K562 (cell line): ENCODE measurements at regions not wholly inside any gene's neighbourhood (a gene's known extent, or its start where the extent isn't known, plus 50 kb on each side); places are given as distances from the start of the nearest gene placed in this dataset.

Experiments
- ARHGAP35 ChIP-seq: fragments of 450-650 bp; IDR thresholded peaks from 2 replicates; pipeline ENCODE4 v1.6.1; 2018; ENCODE audit not compliant: partially characterized antibody
- FOXA1 ChIP-seq: fragments of 450-650 bp; IDR thresholded peaks from 2 replicates; pipeline ENCODE4 v1.6.1; 2016; ENCODE audit warnings: mild to moderate bottlenecking, borderline replicate concordance
- GATAD2A ChIP-seq: fragments of 450-650 bp; IDR thresholded peaks from 2 replicates; pipeline ENCODE4 v1.6.1; 2017
- JUN ChIP-seq, 2 experiments: sonication (generic) in 1 of 2; formaldehyde crosslinking in 1 of 2; IDR thresholded peaks; 2 replicates each; pipeline versions ENCODE4 v1.6.1 to v1.8.0; 2012 to 2022; ENCODE audit warnings: borderline replicate concordance in 2 of 2, mild to moderate bottlenecking in 2 of 2, improper control_type of control experiment in 1 of 2, low read depth in 1 of 2, low read length in 1 of 2, missing genetic modification reagents in 1 of 2
- MXI1 ChIP-seq: IDR thresholded peaks from 2 replicates; pipeline ENCODE4 v1.6.1; 2011; ENCODE audit warnings: low read depth, mild to moderate bottlenecking, improper control_type of control experiment, low read length
- NFIC ChIP-seq: fragments of 450-650 bp; IDR thresholded peaks from 2 replicates; pipeline ENCODE4 v1.6.1; 2017; ENCODE audit warnings: mild to moderate bottlenecking, inconsistent platforms
- POLR2G ChIP-seq: fragments of 200-400 bp; formaldehyde crosslinking; IDR thresholded peaks from 2 replicates; pipeline ENCODE4 v1.6.1; 2017; ENCODE audit warnings: low read depth, mild to moderate bottlenecking, antibody characterized with exemption, low read length, moderate library complexity
- SMAD2 ChIP-seq: fragments of 150-350 bp; IDR thresholded peaks from 2 replicates; pipeline ENCODE4 v1.6.1; 2014; ENCODE audit warnings: low read depth, mild to moderate bottlenecking, low read length
- TBL1XR1 ChIP-seq, 2 experiments: IDR thresholded peaks; 2 replicates each; pipeline ENCODE4 v1.6.1; 2012; ENCODE audit warnings: improper control_type of control experiment in 2 of 2, low read length in 2 of 2, mild to moderate bottlenecking in 1 of 2
- ZNF431 ChIP-seq: sonication (generic); formaldehyde crosslinking; IDR thresholded peaks from 2 replicates; pipeline ENCODE4 v1.8.0; 2022; ENCODE audit warnings: mild to moderate bottlenecking, missing genetic modification reagents
- ZNF668 ChIP-seq: fragments of 250-450 bp; sonication (Bioruptor Pico); IDR thresholded peaks from 2 replicates; pipeline ENCODE4 v1.8.0; 2022; ENCODE audit warnings: mild to moderate bottlenecking, inconsistent platforms
- TF ChIP-seq, protein P1 (sequence below), 3 experiments: IDR thresholded peaks in 2 of 3; conservative IDR thresholded peaks in 1 of 3; 2 replicates each; pipeline ENCODE4 v1.5.1; 2011 to 2012; ENCODE audit warnings: low read length in 3 of 3, mild to moderate bottlenecking in 3 of 3, control low read depth in 2 of 3, improper control_type of control experiment in 1 of 3, inconsistent platforms in 1 of 3, low read depth in 1 of 3, mixed read lengths in 1 of 3, moderate library complexity in 1 of 3; ENCODE audit not compliant: insufficient read depth in 2 of 3
- TF ChIP-seq, protein P2 (sequence below): fragments of 450-650 bp; IDR thresholded peaks from 2 replicates; pipeline ENCODE4 v1.6.1; 2016; ENCODE audit warnings: low read depth, mild to moderate bottlenecking, moderate library complexity

DNA sequence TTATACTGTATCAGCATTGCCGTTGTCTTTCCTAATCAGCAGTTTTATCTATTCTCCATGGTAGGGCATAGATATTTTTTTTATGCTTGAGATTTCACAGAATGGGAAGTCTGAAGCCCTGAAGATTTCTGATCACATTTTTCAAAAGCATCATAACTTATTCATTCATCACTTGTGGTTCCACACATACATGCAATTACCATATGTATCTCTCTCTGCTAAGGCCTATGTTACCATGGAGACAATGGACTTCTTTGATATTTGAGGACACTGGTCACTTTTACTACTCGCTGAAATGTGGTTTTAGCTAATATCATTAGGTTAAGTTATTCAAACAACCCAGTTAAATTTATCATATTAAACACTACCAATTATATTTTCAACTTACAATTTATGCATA is 1827.0 kb downstream of the MRPL39 start:
- TF ChIP-seq NFIC (no peak), ZNF668 (CRISPR knock-in tag) (no peak), ZNF431 (CRISPR knock-in tag) (no peak), FOXA1 (no peak), SMAD2 (no peak), POLR2G (no peak), MXI1 (no peak), TBL1XR1 (IDR thresholded peaks at IDR 0.05; ENCODE audit: low read length in 2 of 2) (no peak), ARHGAP35 (no peak), GATAD2A (no peak), JUN (IDR thresholded peaks at IDR 0.05; ENCODE audit: borderline replicate concordance, low read depth, low read length) (no peak), JUN (CRISPR knock-in tag; IDR thresholded peaks at IDR 0.05; ENCODE audit: borderline replicate concordance) (no peak)
- TF ChIP-seq, protein P1, sequence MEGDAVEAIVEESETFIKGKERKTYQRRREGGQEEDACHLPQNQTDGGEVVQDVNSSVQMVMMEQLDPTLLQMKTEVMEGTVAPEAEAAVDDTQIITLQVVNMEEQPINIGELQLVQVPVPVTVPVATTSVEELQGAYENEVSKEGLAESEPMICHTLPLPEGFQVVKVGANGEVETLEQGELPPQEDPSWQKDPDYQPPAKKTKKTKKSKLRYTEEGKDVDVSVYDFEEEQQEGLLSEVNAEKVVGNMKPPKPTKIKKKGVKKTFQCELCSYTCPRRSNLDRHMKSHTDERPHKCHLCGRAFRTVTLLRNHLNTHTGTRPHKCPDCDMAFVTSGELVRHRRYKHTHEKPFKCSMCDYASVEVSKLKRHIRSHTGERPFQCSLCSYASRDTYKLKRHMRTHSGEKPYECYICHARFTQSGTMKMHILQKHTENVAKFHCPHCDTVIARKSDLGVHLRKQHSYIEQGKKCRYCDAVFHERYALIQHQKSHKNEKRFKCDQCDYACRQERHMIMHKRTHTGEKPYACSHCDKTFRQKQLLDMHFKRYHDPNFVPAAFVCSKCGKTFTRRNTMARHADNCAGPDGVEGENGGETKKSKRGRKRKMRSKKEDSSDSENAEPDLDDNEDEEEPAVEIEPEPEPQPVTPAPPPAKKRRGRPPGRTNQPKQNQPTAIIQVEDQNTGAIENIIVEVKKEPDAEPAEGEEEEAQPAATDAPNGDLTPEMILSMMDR (IDR thresholded peaks at IDR 0.05 in 2 of 3, conservative IDR thresholded peaks at IDR 0.05 in 1 of 3; ENCODE audit: insufficient read depth in 2 of 3, low read depth in 1 of 3, low read length in 3 of 3) = no peak
- TF ChIP-seq, protein P2, sequence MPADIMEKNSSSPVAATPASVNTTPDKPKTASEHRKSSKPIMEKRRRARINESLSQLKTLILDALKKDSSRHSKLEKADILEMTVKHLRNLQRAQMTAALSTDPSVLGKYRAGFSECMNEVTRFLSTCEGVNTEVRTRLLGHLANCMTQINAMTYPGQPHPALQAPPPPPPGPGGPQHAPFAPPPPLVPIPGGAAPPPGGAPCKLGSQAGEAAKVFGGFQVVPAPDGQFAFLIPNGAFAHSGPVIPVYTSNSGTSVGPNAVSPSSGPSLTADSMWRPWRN = no peak
